ENCODE measurements at regions not wholly inside any gene's neighbourhood (a gene's known extent, or its start where the extent isn't known, plus 50 kb on each side); places are given as distances from the start of the nearest gene placed in this dataset.
A peak's percentile ranks its signal among the peaks of the same experiment; 100 is the strongest.
"Not testable (repeated sequence)": the region's sequence is repeated elsewhere in the genome, so short reads cannot be mapped to it uniquely, and the experiment has no call there.

DNA sequence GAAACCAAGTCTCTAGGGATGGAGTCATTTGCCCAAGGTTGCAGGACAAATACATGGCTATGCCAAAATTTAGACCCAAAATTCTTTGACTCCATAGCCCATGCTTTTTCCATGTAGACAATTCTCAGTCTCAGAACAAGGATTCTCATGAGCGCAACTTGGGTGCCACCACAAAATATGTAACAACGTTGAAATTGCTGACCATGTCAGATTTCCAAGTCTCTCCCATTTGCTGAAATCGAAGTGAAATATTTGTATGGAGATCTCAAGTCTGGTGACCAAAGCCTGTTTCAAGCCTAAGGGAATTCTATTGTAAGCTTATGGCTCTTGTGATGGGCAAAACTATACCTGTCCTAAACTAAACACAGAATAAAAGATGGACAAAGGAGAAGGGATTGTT, 333.5 kb downstream of the AEBP2 start:
- DNase-seq: no peak
- Histone ChIP-seq H3K27ac (no peak overlapping the region), H3K4me1 (no peaks in the 10 kb centered on the region), H3K27me3 (no peaks in the 10 kb centered on the region), H3K9me3 (no peaks in the 10 kb centered on the region), H3K4me3 (no peak overlapping the region), H3K36me3 (no peaks in the 10 kb centered on the region)
- no peak for ATAC-seq
- no peak for TF ChIP-seq CTCF (IDR thresholded peaks at IDR 0.05)
- intact Hi-C loops (cut with DNase I): no loop called here

- DNase-seq (peak in 1 of 4 donors; percentile 61), ATAC-seq (no peak)
- no peak for TF ChIP-seq CTCF (IDR thresholded peaks at IDR 0.05)
- Histone ChIP-seq H3K4me1 (peaks cover 0 to 4% of the 10 kb centered on the region in 2 donors), H3K9me3 (no peaks in the 10 kb centered on the region), H3K27ac (no peak overlapping the region), H3K36me3 (no peaks in the 10 kb centered on the region), H3K4me3 (no peak overlapping the region), H3K27me3 (no peaks in the 10 kb centered on the region)
- intact Hi-C loops (cut with DNase I): no loop called here
Observed at GRCh38 chr12:19775241-19775640, 335.9 kb downstream of the AEBP2 start.

DNA sequence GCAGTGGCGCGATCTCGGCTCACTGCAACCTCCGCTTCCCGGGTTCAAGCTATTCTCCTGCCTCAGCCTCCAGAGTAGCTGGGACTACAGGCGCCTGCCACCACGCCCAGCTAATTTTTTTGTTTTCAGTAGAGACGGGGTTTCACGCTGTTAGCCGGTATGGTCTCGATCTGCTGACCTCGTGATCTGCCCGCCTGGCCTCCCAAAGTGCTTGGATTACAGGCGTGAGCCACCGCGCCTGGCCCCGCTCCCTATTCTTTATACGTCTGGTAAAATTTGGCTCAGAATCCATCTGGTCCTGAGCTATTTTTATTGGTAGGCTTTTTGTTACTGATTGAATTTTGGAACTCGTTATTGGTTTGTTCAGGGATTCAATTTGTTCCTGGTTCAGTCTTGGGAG, 336.7 kb downstream of the AEBP2 start:
- DNase-seq; H3K9me3 ChIP-seq; H3K4me1 ChIP-seq; H3K36me3 ChIP-seq; H3K4me3 ChIP-seq; ATAC-seq; H3K27ac ChIP-seq; intact Hi-C loops (cut with DNase I); H3K27me3 ChIP-seq: not testable (repeated sequence)

- no peak for TF ChIP-seq CTCF (IDR thresholded peaks at IDR 0.05)
- Histone ChIP-seq H3K27me3 (no peaks in the 10 kb centered on the region), H3K9me3 (no peaks in the 10 kb centered on the region), H3K27ac (peak overlapping the region in 1 of 2 donors; percentile 13), H3K4me3 (no peak overlapping the region), H3K4me1 (peaks cover 0 to 4% of the 10 kb centered on the region in 2 donors), H3K36me3 (no peaks in the 10 kb centered on the region)
- DNase-seq (no peak), ATAC-seq (peak; percentile 21)
- intact Hi-C loops (cut with DNase I): no loop called here
Observed at GRCh38 chr12:19778172-19778571, 338.9 kb downstream of the AEBP2 start.

GRCh38 chr12:19778797-19779196, 339.5 kb downstream of the AEBP2 start:
- H3K4me3 ChIP-seq: no peak overlapping the region
- H3K9me3 ChIP-seq: no peaks in the 10 kb centered on the region
- peaks cover 0 to 4% of the 10 kb centered on the region in 2 donors for H3K4me1 ChIP-seq
- no peak for TF ChIP-seq CTCF (IDR thresholded peaks at IDR 0.05)
- intact Hi-C loops (cut with DNase I): no loop called here
- ATAC-seq (no peak), DNase-seq (no peak)
- H3K27ac ChIP-seq: peak overlapping the region in 1 of 2 donors; percentile 13
- H3K36me3 ChIP-seq: no peaks in the 10 kb centered on the region
- H3K27me3 ChIP-seq: no peaks in the 10 kb centered on the region

DNA sequence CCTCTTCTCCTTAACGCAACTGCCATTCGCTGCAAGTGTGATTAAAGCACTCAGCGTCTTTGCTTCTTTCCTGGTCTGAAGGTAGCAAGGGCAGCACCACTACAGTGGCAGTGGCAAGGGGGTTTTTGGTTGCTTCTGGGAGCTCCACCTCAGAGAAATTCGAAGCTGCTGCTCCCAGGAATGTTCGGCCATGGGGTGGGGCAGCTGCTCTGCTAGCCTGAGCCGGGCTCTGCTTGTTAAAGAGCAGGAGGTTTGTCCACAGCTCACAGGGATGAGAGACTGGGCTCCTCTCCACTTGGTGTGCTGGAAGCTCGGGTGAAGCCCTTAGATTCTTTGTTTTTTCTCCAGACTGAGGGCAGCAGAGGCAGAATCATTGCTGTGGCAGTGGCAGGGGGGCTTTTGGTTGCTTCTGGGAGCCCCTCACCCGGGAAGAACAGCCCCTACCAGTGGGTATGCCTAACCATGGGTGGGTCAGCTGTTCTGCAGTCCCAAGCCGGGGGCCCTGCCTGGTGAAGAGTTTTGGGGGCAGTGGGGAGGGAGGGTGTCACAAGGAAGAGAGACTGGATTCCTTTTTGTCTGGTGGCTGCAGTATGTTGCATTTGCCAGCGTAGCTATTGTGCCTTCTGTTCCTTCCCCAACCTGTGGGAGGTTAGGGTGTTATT, 340.2 kb downstream of the AEBP2 start:
- Histone ChIP-seq H3K27ac (no peak overlapping the region), H3K36me3 (no peaks in the 10 kb centered on the region), H3K4me1 (peaks cover 0 to 4% of the 10 kb centered on the region in 2 donors), H3K9me3 (no peaks in the 10 kb centered on the region), H3K27me3 (no peaks in the 10 kb centered on the region), H3K4me3 (no peak overlapping the region)
- peak in 1 of 4 donors; percentile 47 for DNase-seq
- TF ChIP-seq CTCF (IDR thresholded peaks at IDR 0.05): no peak
- intact Hi-C loops (cut with DNase I): no loop called here
- peak; percentile 60 for ATAC-seq

Measured in left lung (tissue), 4 donors.